HCT116 (cell line): ENCODE measurements at regions not wholly inside any gene's neighbourhood (a gene's known extent, or its start where the extent isn't known, plus 50 kb on each side); places are given as distances from the start of the nearest gene placed in this dataset.

Source experiments
- ATAC-seq: fragments of 200-7000 bp; cut with Tn5 transposase; 2 replicates; pipeline ENCODE4 v1.9.1; 2020; ENCODE audit warnings: mild to moderate bottlenecking, moderate library complexity
- BruUV-seq: library from RNA; stranded (reverse); fragments of 400-500 nt; replicated peaks from 2 replicates; lab custom pipeline; 2021; lab: Mats Ljungman, UMichigan
- CTCF ChIA-PET: fragments of 300-600 bp; sonication (Branson Sonifier 250); formaldehyde crosslinking; loops from one replicate; lab custom pipeline; 2021; ENCODE audit warnings: antibody characterized with exemption; lab: Charles Lee
- POLR2A ChIA-PET: fragments of 300-600, 350-600 bp; sonication (Branson Sonifier 250); formaldehyde crosslinking; loops from one replicate; lab custom pipeline; 2021; ENCODE audit warnings: antibody characterized with exemption; lab: Charles Lee
- RAD21 ChIA-PET, 2 experiments: fragments of 300-600 bp; sonication (Branson Sonifier 250); formaldehyde crosslinking; loops; one replicate each; lab custom pipeline; 2023; ENCODE audit warnings: low total read pairs in 2 of 2; ENCODE audit not compliant: uncharacterized antibody in 2 of 2, unreplicated experiment in 2 of 2, low non-redundant PET in 1 of 2; lab: Charles Lee
- DNase-seq: peaks from one replicate; pipeline ENCODE4 v3.0.0-alpha.2; 2010; ENCODE audit warnings: low read depth, low spot score
- H2AFZ ChIP-seq: fragments of 200-600 bp; shearing (Covaris generic), sonication (generic); 2 replicates; pipeline ENCODE4 v1.6.1; 2017; ENCODE audit warnings: low read depth, mixed run types, mixed read lengths, antibody characterized with exemption, low read length; ENCODE audit not compliant: poor library complexity, severe bottlenecking
- H3K27ac ChIP-seq: 2 replicates; pipeline ENCODE4 v1.5.1; 2012; ENCODE audit warnings: low read depth, low read length
- H3K27me3 ChIP-seq: fragments of 200-600 bp; sonication (generic); 2 replicates; pipeline ENCODE4 v1.6.1; 2016; ENCODE audit warnings: mixed run types, low read length, mixed read lengths; ENCODE audit not compliant: insufficient read depth
- H3K36me3 ChIP-seq, 2 experiments: fragments of 200-500 bp in 1 of 2; fragments of 200-600 bp in 1 of 2; sonication (Bioruptor generic) in 1 of 2; sonication (generic) in 1 of 2; 2 replicates each; pipeline versions ENCODE4 v1.5.1 to v1.6.1; 2014 to 2016; ENCODE audit warnings: low read length in 2 of 2, inconsistent platforms in 1 of 2, mixed read lengths in 1 of 2, mixed run types in 1 of 2; ENCODE audit not compliant: insufficient read depth in 2 of 2, control insufficient read depth in 1 of 2
- H3K4me1 ChIP-seq, 2 experiments: fragments of 200-600 bp in 1 of 2; sonication (generic) in 1 of 2; 2 replicates each; pipeline versions ENCODE4 v1.5.1 to v1.6.1; 2012 to 2017; ENCODE audit warnings: low read length in 2 of 2, inconsistent platforms in 1 of 2, mild to moderate bottlenecking in 1 of 2, mixed read lengths in 1 of 2, mixed run types in 1 of 2, moderate library complexity in 1 of 2; ENCODE audit not compliant: insufficient read depth in 2 of 2, control insufficient read depth in 1 of 2
- H3K4me2 ChIP-seq: fragments of 200-600 bp; sonication (generic); 2 replicates; pipeline ENCODE4 v1.6.1; 2017; ENCODE audit warnings: mixed run types, low read length, mixed read lengths
- H3K4me3 ChIP-seq, 2 experiments: fragments of 200-600 bp in 1 of 2; sonication (generic) in 1 of 2; replicated peaks in 1 of 2; 2 replicates each; pipeline ENCODE4 v1.5.1; 2011 to 2016; ENCODE audit warnings: low read length in 2 of 2, control low read depth in 1 of 2, low read depth in 1 of 2, mild to moderate bottlenecking in 1 of 2, mixed read lengths in 1 of 2, mixed run types in 1 of 2
- H3K79me2 ChIP-seq: fragments of 200-600 bp; sonication (generic); 2 replicates; pipeline ENCODE4 v1.6.1; 2017; ENCODE audit warnings: mild to moderate bottlenecking, mixed run types, low read length, moderate library complexity, mixed read lengths; ENCODE audit not compliant: insufficient read depth
- H3K9ac ChIP-seq: fragments of 200-600 bp; sonication (generic); 2 replicates; pipeline ENCODE4 v1.6.1; 2016; ENCODE audit warnings: low read length, mixed read lengths
- H3K9me2 ChIP-seq: fragments of 200-600 bp; sonication (generic), shearing (Covaris generic); 2 replicates; pipeline ENCODE4 v1.6.1; 2017; ENCODE audit warnings: mixed run types, mild to moderate bottlenecking, moderate library complexity; ENCODE audit not compliant: insufficient read depth
- H3K9me3 ChIP-seq, 2 experiments: fragments of 200-500 bp in 1 of 2; fragments of 200-600 bp in 1 of 2; sonication (Bioruptor generic) in 1 of 2; sonication (generic) in 1 of 2; 2 replicates each; pipeline ENCODE4 v1.6.1; 2014 to 2017; ENCODE audit warnings: low read length in 2 of 2, mixed read lengths in 2 of 2, inconsistent platforms in 1 of 2, low read depth in 1 of 2, mild to moderate bottlenecking in 1 of 2, mixed run types in 1 of 2, moderate library complexity in 1 of 2; ENCODE audit not compliant: control insufficient read depth in 1 of 2, insufficient read depth in 1 of 2
- H4K20me1 ChIP-seq: fragments of 200-600 bp; sonication (generic), shearing (Covaris generic); 2 replicates; pipeline ENCODE4 v1.6.1; 2017; ENCODE audit warnings: mixed run types, mild to moderate bottlenecking, moderate library complexity; ENCODE audit not compliant: insufficient read depth
- CBX3 ChIP-seq: IDR thresholded peaks from 2 replicates; pipeline ENCODE4 v1.6.1; 2012; ENCODE audit warnings: low read depth
- CEBPB ChIP-seq: IDR thresholded peaks from 2 replicates; pipeline ENCODE4 v1.6.1; 2012; ENCODE audit warnings: low read depth
- ELF1 ChIP-seq: IDR thresholded peaks from 2 replicates; pipeline ENCODE4 v1.6.1; 2012; ENCODE audit warnings: low read depth, borderline replicate concordance
- EZH2 ChIP-seq: fragments of 200-600 bp; sonication (generic); IDR thresholded peaks from 2 replicates; pipeline ENCODE4 v1.6.1; 2017; ENCODE audit warnings: antibody characterized with exemption, mixed run types
- EZH2phosphoT487 ChIP-seq: fragments of 200-600 bp; IDR thresholded peaks from 2 replicates; pipeline ENCODE4 v1.6.1; 2018; ENCODE audit warnings: antibody characterized with exemption, borderline replicate concordance
- FOSL1 ChIP-seq: IDR thresholded peaks from 2 replicates; pipeline ENCODE4 v1.6.1; 2012; ENCODE audit warnings: low read depth
- POLR2A ChIP-seq: IDR thresholded peaks from 2 replicates; pipeline ENCODE4 v1.7.0; 2011; ENCODE audit warnings: borderline replicate concordance; ENCODE audit not compliant: insufficient read depth, insufficient read length; ENCODE audit errors: extremely low read depth
- POLR2AphosphoS5 ChIP-seq: IDR thresholded peaks from 2 replicates; pipeline ENCODE4 v1.6.1; 2011; ENCODE audit warnings: mild to moderate bottlenecking, low read depth, low read length, moderate library complexity
- SIN3A ChIP-seq: IDR thresholded peaks from 2 replicates; pipeline ENCODE4 v1.6.1; 2012; ENCODE audit warnings: low read depth
- SP1 ChIP-seq: IDR thresholded peaks from 2 replicates; pipeline ENCODE4 v1.6.1; 2012; ENCODE audit warnings: low read depth
- TCF7L2 ChIP-seq: IDR thresholded peaks from 2 replicates; pipeline ENCODE4 v1.7.0; 2011; ENCODE audit warnings: borderline replicate concordance, inconsistent platforms; ENCODE audit not compliant: insufficient read depth, insufficient read length; ENCODE audit errors: extremely low read depth
- YY1 ChIP-seq: IDR thresholded peaks from 2 replicates; pipeline ENCODE4 v1.6.1; 2011; ENCODE audit warnings: low read length, low read depth, moderate library complexity, mild to moderate bottlenecking; ENCODE audit not compliant: insufficient replicate concordance; ENCODE audit errors: extremely low read depth
- ZFX ChIP-seq: fragments of 450-650 bp; IDR thresholded peaks from 2 replicates; pipeline ENCODE4 v1.6.1; 2017
- ZNF274 ChIP-seq: fragments of 200-500 bp; sonication (Bioruptor generic); IDR thresholded peaks from 2 replicates; pipeline ENCODE4 v1.6.1; 2014; ENCODE audit warnings: mild to moderate bottlenecking, low read depth, low read length, inconsistent platforms
- intact Hi-C: fragments of 100-400 bp; cut with micrococcal nuclease; formaldehyde crosslinking; loops from 2 replicates; pipeline ENCODE4 v1.10.0; 2022
- TF ChIP-seq, protein P1 (sequence below): IDR thresholded peaks from 2 replicates; pipeline ENCODE4 v1.6.1; 2012
- TF ChIP-seq, protein P2 (sequence below): IDR thresholded peaks from 2 replicates; pipeline ENCODE4 v1.6.1; 2012; ENCODE audit warnings: low read depth
- TF ChIP-seq, protein P3 (sequence below): IDR thresholded peaks from 2 replicates; pipeline ENCODE4 v1.6.1; 2012

DNA sequence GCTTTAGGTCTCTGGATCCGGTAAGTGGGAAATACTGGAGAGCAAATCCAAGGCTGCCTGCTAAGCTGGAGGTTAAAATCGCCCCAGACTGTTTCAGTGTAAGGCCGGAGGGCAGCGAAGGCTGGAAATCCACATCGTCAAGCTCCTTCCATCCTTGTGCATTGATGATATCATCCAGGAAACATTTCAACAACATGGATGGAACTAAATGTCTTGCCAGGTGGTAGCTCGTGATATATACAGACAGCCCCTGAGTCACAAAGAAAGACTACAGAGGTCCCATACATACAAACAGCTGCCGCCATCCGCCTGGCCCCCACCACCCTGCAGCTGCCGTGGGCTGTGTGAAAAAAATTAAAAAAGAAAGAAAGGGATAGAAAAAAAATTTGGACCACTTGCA lies 148.9 kb upstream of the RBPJ start:
- no peaks in the 10 kb centered on the region for H3K4me1 ChIP-seq
- RAD21 ChIA-PET = no interaction called here
- CTCF ChIA-PET = interaction anchor here (3.1 kb wide), 1 partner anchor 11 kb away, joined by 9 read pairs; no protein-coding TSS in a partner anchor
- no peaks in the 10 kb centered on the region for H3K79me2 ChIP-seq
- no peaks in the 10 kb centered on the region for H3K36me3 ChIP-seq
- H3K9me2 ChIP-seq = no peaks in the 10 kb centered on the region
- H3K4me3 ChIP-seq = no peak overlapping the region
- no peak overlapping the region for H2AFZ ChIP-seq
- H4K20me1 ChIP-seq = no peaks in the 10 kb centered on the region
- ATAC-seq = no peak
- H3K9ac ChIP-seq = no peak overlapping the region
- DNase-seq = no peak
- H3K27me3 ChIP-seq = no peaks in the 10 kb centered on the region
- POLR2A ChIA-PET = interaction anchor here (0.8 kb wide), 1 partner anchor 147 kb away, joined by 3 read pairs; no protein-coding TSS in a partner anchor
- no TSS peak for BruUV-seq
- H3K4me2 ChIP-seq = no peak overlapping the region
- no peak overlapping the region for H3K27ac ChIP-seq
- no peaks in the 10 kb centered on the region for H3K9me3 ChIP-seq
- TF ChIP-seq YY1 = no peak
- TF ChIP-seq ELF1 = no peak
- TF ChIP-seq SIN3A = no peak
- no peak for TF ChIP-seq EZH2phosphoT487
- TF ChIP-seq, protein P1, sequence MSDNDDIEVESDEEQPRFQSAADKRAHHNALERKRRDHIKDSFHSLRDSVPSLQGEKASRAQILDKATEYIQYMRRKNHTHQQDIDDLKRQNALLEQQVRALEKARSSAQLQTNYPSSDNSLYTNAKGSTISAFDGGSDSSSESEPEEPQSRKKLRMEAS = no peak
- TF ChIP-seq POLR2A = no peak
- no peak for TF ChIP-seq FOSL1
- TF ChIP-seq POLR2AphosphoS5 = no peak
- TF ChIP-seq, protein P2, sequence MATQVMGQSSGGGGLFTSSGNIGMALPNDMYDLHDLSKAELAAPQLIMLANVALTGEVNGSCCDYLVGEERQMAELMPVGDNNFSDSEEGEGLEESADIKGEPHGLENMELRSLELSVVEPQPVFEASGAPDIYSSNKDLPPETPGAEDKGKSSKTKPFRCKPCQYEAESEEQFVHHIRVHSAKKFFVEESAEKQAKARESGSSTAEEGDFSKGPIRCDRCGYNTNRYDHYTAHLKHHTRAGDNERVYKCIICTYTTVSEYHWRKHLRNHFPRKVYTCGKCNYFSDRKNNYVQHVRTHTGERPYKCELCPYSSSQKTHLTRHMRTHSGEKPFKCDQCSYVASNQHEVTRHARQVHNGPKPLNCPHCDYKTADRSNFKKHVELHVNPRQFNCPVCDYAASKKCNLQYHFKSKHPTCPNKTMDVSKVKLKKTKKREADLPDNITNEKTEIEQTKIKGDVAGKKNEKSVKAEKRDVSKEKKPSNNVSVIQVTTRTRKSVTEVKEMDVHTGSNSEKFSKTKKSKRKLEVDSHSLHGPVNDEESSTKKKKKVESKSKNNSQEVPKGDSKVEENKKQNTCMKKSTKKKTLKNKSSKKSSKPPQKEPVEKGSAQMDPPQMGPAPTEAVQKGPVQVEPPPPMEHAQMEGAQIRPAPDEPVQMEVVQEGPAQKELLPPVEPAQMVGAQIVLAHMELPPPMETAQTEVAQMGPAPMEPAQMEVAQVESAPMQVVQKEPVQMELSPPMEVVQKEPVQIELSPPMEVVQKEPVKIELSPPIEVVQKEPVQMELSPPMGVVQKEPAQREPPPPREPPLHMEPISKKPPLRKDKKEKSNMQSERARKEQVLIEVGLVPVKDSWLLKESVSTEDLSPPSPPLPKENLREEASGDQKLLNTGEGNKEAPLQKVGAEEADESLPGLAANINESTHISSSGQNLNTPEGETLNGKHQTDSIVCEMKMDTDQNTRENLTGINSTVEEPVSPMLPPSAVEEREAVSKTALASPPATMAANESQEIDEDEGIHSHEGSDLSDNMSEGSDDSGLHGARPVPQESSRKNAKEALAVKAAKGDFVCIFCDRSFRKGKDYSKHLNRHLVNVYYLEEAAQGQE = no peak
- TF ChIP-seq SP1 = no peak
- no peak for TF ChIP-seq TCF7L2
- TF ChIP-seq CEBPB = no peak
- TF ChIP-seq ZNF274 = no peak
- TF ChIP-seq, protein P3, sequence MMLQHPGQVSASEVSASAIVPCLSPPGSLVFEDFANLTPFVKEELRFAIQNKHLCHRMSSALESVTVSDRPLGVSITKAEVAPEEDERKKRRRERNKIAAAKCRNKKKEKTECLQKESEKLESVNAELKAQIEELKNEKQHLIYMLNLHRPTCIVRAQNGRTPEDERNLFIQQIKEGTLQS = no peak
- TF ChIP-seq EZH2 = no peak
- no peak for TF ChIP-seq ZFX
- no peak for TF ChIP-seq CBX3
- TF ChIP-seq, all 23 proteins: peak for 0
- intact Hi-C loops = no loop called here
